Nephron (organoid): ENCODE measurements at regions not wholly inside any gene's neighbourhood (a gene's known extent, or its start where the extent isn't known, plus 50 kb on each side); places are given as distances from the start of the nearest gene placed in this dataset.
"Not testable (repeated sequence)": the region's sequence is repeated elsewhere in the genome, so short reads cannot be mapped to it uniquely, and the experiment has no call there.

ENCODE experiments used
- H3K27ac Mint-ChIP-seq, 3 experiments: 2 replicates each; pipeline ENCODE4 v1.8.0; 2020; ENCODE audit warnings: mixed read lengths in 3 of 3, mild to moderate bottlenecking in 2 of 3, moderate library complexity in 1 of 3
- H3K27me3 Mint-ChIP-seq: 2 replicates; pipeline ENCODE4 v1.8.0; 2021; ENCODE audit warnings: low read depth, mild to moderate bottlenecking, moderate library complexity, mixed read lengths
- H3K36me3 Mint-ChIP-seq: 2 replicates; pipeline ENCODE4 v1.8.0; 2020; ENCODE audit warnings: low read depth, mixed read lengths
- H3K4me1 Mint-ChIP-seq: 2 replicates; pipeline ENCODE4 v1.8.0; 2020; ENCODE audit warnings: mixed read lengths
- H3K4me3 Mint-ChIP-seq, 3 experiments: 2 replicates each; pipeline ENCODE4 v1.8.0; 2020; ENCODE audit warnings: mild to moderate bottlenecking in 3 of 3, mixed read lengths in 3 of 3, moderate library complexity in 2 of 3
- H3K9me3 Mint-ChIP-seq: 2 replicates; pipeline ENCODE4 v1.8.0; 2020; ENCODE audit warnings: mixed read lengths
- CTCF ChIP-seq, 3 experiments: fragments of 200-600 bp; sonication (generic); IDR thresholded peaks; one replicate each; pipeline ENCODE4 v1.5.0; 2021; ENCODE audit warnings: antibody characterized with exemption in 3 of 3; ENCODE audit not compliant: unreplicated experiment in 3 of 3

- Mint-ChIP-seq H3K4me1 (no peaks in the 10 kb centered on the region), H3K36me3 (no peaks in the 10 kb centered on the region), H3K9me3 (peaks cover 4% of the 10 kb centered on the region), H3K4me3 (no peak overlapping the region), H3K27ac (no peak overlapping the region), H3K27me3 (no peaks in the 10 kb centered on the region)
- no peak for TF ChIP-seq CTCF (IDR thresholded peaks at IDR 0.05; ENCODE audit: unreplicated experiment in 3 of 3)
Measured at GRCh38 chr4:63106600-63106999, 1302.7 kb downstream of the TECRL start.

GRCh38 chr4:63105839-63106238, 1303.4 kb downstream of the TECRL start:
- no peak for TF ChIP-seq CTCF (IDR thresholded peaks at IDR 0.05; ENCODE audit: unreplicated experiment in 3 of 3)
- Mint-ChIP-seq H3K27ac (no peak overlapping the region), H3K4me1 (no peaks in the 10 kb centered on the region), H3K36me3 (no peaks in the 10 kb centered on the region), H3K27me3 (no peaks in the 10 kb centered on the region), H3K4me3 (no peak overlapping the region), H3K9me3 (peaks cover 4% of the 10 kb centered on the region)

GRCh38 chr4:63090641-63091040, 1318.6 kb downstream of the TECRL start:
- Mint-ChIP-seq H3K9me3 (no peaks in the 10 kb centered on the region), H3K27me3 (peaks cover 3% of the 10 kb centered on the region), H3K4me3 (no peak overlapping the region), H3K4me1 (no peaks in the 10 kb centered on the region), H3K27ac (no peak overlapping the region), H3K36me3 (no peaks in the 10 kb centered on the region)
- TF ChIP-seq CTCF (IDR thresholded peaks at IDR 0.05; ENCODE audit: unreplicated experiment in 3 of 3), result no peak

- H3K27ac Mint-ChIP-seq, result no peak overlapping the region
- no peaks in the 10 kb centered on the region for H3K36me3 Mint-ChIP-seq
- no peaks in the 10 kb centered on the region for H3K27me3 Mint-ChIP-seq
- no peak overlapping the region for H3K4me3 Mint-ChIP-seq
- H3K4me1 Mint-ChIP-seq, result no peaks in the 10 kb centered on the region
- no peak for TF ChIP-seq CTCF (IDR thresholded peaks at IDR 0.05; ENCODE audit: unreplicated experiment in 3 of 3)
- no peaks in the 10 kb centered on the region for H3K9me3 Mint-ChIP-seq
Measured at GRCh38 chr4:63085091-63085490, 1324.2 kb downstream of the TECRL start.

GRCh38 chr4:63080934-63081333, 1328.3 kb downstream of the TECRL start:
- no peak for TF ChIP-seq CTCF (IDR thresholded peaks at IDR 0.05; ENCODE audit: unreplicated experiment in 3 of 3)
- Mint-ChIP-seq H3K27me3 (no peaks in the 10 kb centered on the region), H3K27ac (no peak overlapping the region), H3K4me3 (no peak overlapping the region), H3K36me3 (no peaks in the 10 kb centered on the region), H3K4me1 (no peaks in the 10 kb centered on the region), H3K9me3 (no peaks in the 10 kb centered on the region)

- H3K27me3 Mint-ChIP-seq, result no peaks in the 10 kb centered on the region
- no peak overlapping the region for H3K4me3 Mint-ChIP-seq
- no peaks in the 10 kb centered on the region for H3K9me3 Mint-ChIP-seq
- H3K4me1 Mint-ChIP-seq, result no peaks in the 10 kb centered on the region
- no peak for TF ChIP-seq CTCF (IDR thresholded peaks at IDR 0.05; ENCODE audit: unreplicated experiment in 3 of 3)
- H3K36me3 Mint-ChIP-seq, result no peaks in the 10 kb centered on the region
- H3K27ac Mint-ChIP-seq, result no peak overlapping the region
Measured at GRCh38 chr4:63063760-63064159, 1345.5 kb downstream of the TECRL start.

GRCh38 chr4:63062891-63063290, 1346.4 kb downstream of the TECRL start:
- not testable (repeated sequence) for H3K27me3 Mint-ChIP-seq

More at GRCh38 chr4:63062891-63063290, 1346.4 kb downstream of the TECRL start:
- not testable (repeated sequence) for H3K4me3 Mint-ChIP-seq, H3K27ac Mint-ChIP-seq, H3K9me3 Mint-ChIP-seq, H3K4me1 Mint-ChIP-seq, H3K36me3 Mint-ChIP-seq
